A549 (cell line): ENCODE measurements at regions not wholly inside any gene's neighbourhood (a gene's known extent, or its start where the extent isn't known, plus 50 kb on each side); places are given as distances from the start of the nearest gene placed in this dataset.

ENCODE experiments used
- ATAC-seq, 2 experiments: fragments of 200-7000 bp in 1 of 2; fragments of >200 bp in 1 of 2; cut with Nextera tagmentation in 1 of 2; cut with Tn5 transposase in 1 of 2; 3 replicates each; pipeline versions ENCODE4 v1.8.0 to v1.9.1; 2018 to 2020; ENCODE audit warnings: mild to moderate bottlenecking in 1 of 2, moderate library complexity in 1 of 2
- CTCF ChIA-PET: fragments of 300-600 bp; sonication (Branson Sonifier 250); formaldehyde crosslinking; extraction: SDS; loops from one replicate; lab custom pipeline; 2021; ENCODE audit warnings: antibody characterized with exemption, inconsistent platforms; lab: Yijun Ruan, JAX
- POLR2A ChIA-PET: fragments of 350-600 bp; formaldehyde crosslinking; extraction: SDS; loops from one replicate; lab custom pipeline; 2021; ENCODE audit warnings: antibody characterized with exemption, inconsistent platforms; lab: Yijun Ruan, JAX
- DNase-seq, 2 experiments: peaks; one replicate each; pipeline versions ENCODE4 v3.0.0 to v3.0.0-alpha.2; 2011 to 2016; ENCODE audit warnings: low read depth in 1 of 2, low spot score in 1 of 2
- FAIRE-seq: peaks from 2 replicates; lab custom pipeline; 2011; peaks lifted over from hg19 to GRCh38; lab: Jason Lieb, UNC
- H3K27ac ChIP-seq, 2 experiments: fragments of >200 bp; sonication (Bioruptor Twin); formaldehyde crosslinking; 3 replicates each; pipeline ENCODE4 v1.5.1; 2016 to 2017
- H3K4me1 ChIP-seq: fragments of >200 bp; sonication (Bioruptor Twin); formaldehyde crosslinking; 3 replicates; pipeline ENCODE4 v1.6.1; 2016
- H3K4me2 ChIP-seq: fragments of >200 bp; sonication (Bioruptor Twin); formaldehyde crosslinking; 3 replicates; pipeline ENCODE4 v1.6.1; 2016
- H3K4me3 ChIP-seq: fragments of >200 bp; sonication (Bioruptor Twin); formaldehyde crosslinking; 3 replicates; pipeline ENCODE4 v1.5.1; 2016
- H3K9me3 ChIP-seq: fragments of >200 bp; sonication (Bioruptor Twin); formaldehyde crosslinking; 3 replicates; pipeline ENCODE4 v1.6.1; 2016
- ATOH8 ChIP-seq: fragments of 250-450 bp; sonication (Bioruptor Pico); IDR thresholded peaks from 2 replicates; pipeline ENCODE4 v1.5.0; 2020; ENCODE audit warnings: low read depth, mild to moderate bottlenecking, moderate library complexity
- BCL3 ChIP-seq: fragments of >200 bp; sonication (Bioruptor Twin); formaldehyde crosslinking; IDR thresholded peaks from 3 replicates; pipeline ENCODE4 v1.6.1; 2016
- BHLHE40 ChIP-seq: IDR thresholded peaks from 2 replicates; pipeline ENCODE4 v1.6.1; 2012; ENCODE audit warnings: low read depth, low read length, inconsistent platforms
- CBX8 ChIP-seq: fragments of 200-600 bp; sonication (generic); IDR thresholded peaks from 2 replicates; pipeline ENCODE4 v1.6.1; 2016
- CEBPB ChIP-seq, 2 experiments: fragments of >200 bp in 1 of 2; sonication (Bioruptor Twin) in 1 of 2; formaldehyde crosslinking in 1 of 2; IDR thresholded peaks; 2 replicates each; pipeline ENCODE4 v1.6.1; 2012 to 2016
- CHD2 ChIP-seq: fragments of 150-350 bp; IDR thresholded peaks from 2 replicates; pipeline ENCODE4 v1.6.1; 2014; ENCODE audit warnings: low read length; ENCODE audit not compliant: partially characterized antibody
- CHD4 ChIP-seq: fragments of 200-600 bp; sonication (generic); IDR thresholded peaks from 2 replicates; pipeline ENCODE4 v1.6.1; 2016; ENCODE audit warnings: antibody characterized with exemption, mild to moderate bottlenecking, borderline replicate concordance
- E2F6 ChIP-seq: IDR thresholded peaks from 2 replicates; pipeline ENCODE4 v1.6.1; 2012; ENCODE audit warnings: low read depth, borderline replicate concordance
- EHF ChIP-seq: fragments of 250-450 bp; sonication (Bioruptor Pico); IDR thresholded peaks from 2 replicates; pipeline ENCODE4 v1.5.0; 2020; ENCODE audit warnings: mild to moderate bottlenecking
- EHMT2 ChIP-seq: fragments of 200-600 bp; sonication (generic); IDR thresholded peaks from 2 replicates; pipeline ENCODE4 v1.6.1; 2016; ENCODE audit warnings: antibody characterized with exemption, low read depth, mild to moderate bottlenecking, moderate library complexity
- FOSB ChIP-seq: fragments of 250-450 bp; sonication (Bioruptor Pico); IDR thresholded peaks from 2 replicates; pipeline ENCODE4 v1.5.0; 2020; ENCODE audit warnings: mild to moderate bottlenecking, moderate library complexity
- HES2 ChIP-seq: fragments of >200 bp; sonication (Bioruptor Twin); formaldehyde crosslinking; IDR thresholded peaks from 2 replicates; pipeline ENCODE4 v1.6.1; 2016
- HEYL ChIP-seq: fragments of 250-450 bp; sonication (Bioruptor Pico); IDR thresholded peaks from 2 replicates; pipeline ENCODE4 v1.8.0; 2021; ENCODE audit warnings: mild to moderate bottlenecking, moderate library complexity
- HOXA7 ChIP-seq: fragments of 250-450 bp; sonication (Bioruptor Pico); IDR thresholded peaks from 2 replicates; pipeline ENCODE4 v1.5.0; 2020; ENCODE audit warnings: mild to moderate bottlenecking, moderate library complexity
- HOXB5 ChIP-seq: fragments of 250-450 bp; sonication (Bioruptor Pico); IDR thresholded peaks from 2 replicates; pipeline ENCODE4 v1.5.0; 2020; ENCODE audit warnings: mild to moderate bottlenecking, moderate library complexity
- MAFK ChIP-seq: fragments of 450-650 bp; IDR thresholded peaks from 2 replicates; pipeline ENCODE4 v1.6.1; 2014; ENCODE audit not compliant: partially characterized antibody
- RARB ChIP-seq: fragments of 250-450 bp; sonication (Bioruptor Pico); IDR thresholded peaks from 2 replicates; pipeline ENCODE4 v1.8.0; 2021; ENCODE audit warnings: mild to moderate bottlenecking, moderate library complexity
- RCOR1 ChIP-seq: fragments of 150-350 bp; IDR thresholded peaks from 2 replicates; pipeline ENCODE4 v1.6.1; 2014; ENCODE audit warnings: antibody characterized with exemption, low read length, low read depth
- REST ChIP-seq: fragments of 200-600 bp; sonication (generic); IDR thresholded peaks from 2 replicates; pipeline ENCODE4 v1.6.1; 2016; ENCODE audit warnings: antibody characterized with exemption, mild to moderate bottlenecking, moderate library complexity
- SMC3 ChIP-seq: fragments of >200 bp; sonication (Bioruptor Twin); formaldehyde crosslinking; IDR thresholded peaks from 3 replicates; pipeline ENCODE4 v1.6.1; 2018; ENCODE audit warnings: inconsistent platforms
- ZC3H11A ChIP-seq: fragments of 450-650 bp; IDR thresholded peaks from 2 replicates; pipeline ENCODE4 v1.6.1; 2014; ENCODE audit warnings: antibody characterized with exemption, mild to moderate bottlenecking
- ZFP36 ChIP-seq: fragments of 450-650 bp; IDR thresholded peaks from 2 replicates; pipeline ENCODE4 v1.6.1; 2014; ENCODE audit warnings: borderline replicate concordance; ENCODE audit not compliant: partially characterized antibody
- ZNF302 ChIP-seq: fragments of 250-450 bp; sonication (Bioruptor Pico); IDR thresholded peaks from 2 replicates; pipeline ENCODE4 v1.9.0; 2021; ENCODE audit warnings: inconsistent platforms, mild to moderate bottlenecking, moderate library complexity
- WGBS: methylation state at CpG from one replicate; pipeline ENCODE4 v1.1.6; 2017; ENCODE audit errors: missing lambda C conversion rate; 5-methylcytosine and 5-hydroxymethylcytosine counted together

- ChIA-PET CTCF (interaction anchor here (0.6 to 1.8 kb wide), 3 partner anchors 31 to 199 kb away, joined by 3 to 5 read pairs (median 4); no protein-coding TSS in a partner anchor), POLR2A (interaction anchor here (1.1 kb wide), 1 partner anchor 147 kb away, joined by 3 read pairs; no protein-coding TSS in a partner anchor)
- Histone ChIP-seq H3K4me2 (no peak overlapping the region), H3K27ac (peak overlapping the region; percentile 69 to 99; a peak in 4 of 6 replicates), H3K4me1 (peaks cover 32% of the 10 kb centered on the region), H3K4me3 (no peak overlapping the region)
- DNase-seq = no peak
- no peak for FAIRE-seq
- no peak for ATAC-seq
- TF ChIP-seq HOXA7 (CRISPR knock-in tag) (no peak), HEYL (CRISPR knock-in tag) (no peak), HES2 (no peak), EHF (no peak), FOSB (CRISPR knock-in tag) (no peak), HOXB5 (CRISPR knock-in tag) (no peak), EHMT2 (no peak), BHLHE40 (no peak), ZC3H11A (no peak), E2F6 (no peak), RCOR1 (no peak), BCL3 (no peak), CBX8 (no peak), RARB (CRISPR knock-in tag) (no peak), CHD4 (no peak)
- TF ChIP-seq, all 56 proteins: peak for 0
- no peaks in the 10 kb centered on the region for H3K9me3 ChIP-seq
- 96% methylated on average over 8 of the region's 8 CpGs for WGBS
These were observed 163.9 kb upstream of the IER5L start for GRCh38 chr9:129341987-129342348.

- H3K4me3 ChIP-seq = no peak overlapping the region
- TF ChIP-seq ZNF302 (CRISPR knock-in tag) (no peak), ATOH8 (CRISPR knock-in tag) (no peak), CEBPB (IDR thresholded peaks at IDR 0.05) (no peak), ZFP36 (no peak), REST (no peak), CBX8 (no peak), SMC3 (no peak), CHD2 (no peak), EHMT2 (no peak), MAFK (no peak)
- CTCF ChIA-PET = no interaction called here
- POLR2A ChIA-PET = interaction anchor here (0.5 to 1.1 kb wide), 2 partner anchors 147 to 152 kb away, joined by 3 to 4 read pairs; no protein-coding TSS in a partner anchor
- DNase-seq (no peak), ATAC-seq (peak in 1 of 2 experiments; percentile 9; a peak in 1 of 6 replicates), FAIRE-seq (no peak)
- peak overlapping the region; percentile 48 to 99; a peak in 5 of 6 replicates for H3K27ac ChIP-seq
- H3K4me1 ChIP-seq = peaks cover 31% of the 10 kb centered on the region
- H3K4me2 ChIP-seq = no peak overlapping the region
- 84% methylated on average over 28 of the region's 30 CpGs for WGBS
- no peaks in the 10 kb centered on the region for H3K9me3 ChIP-seq
These were observed 163.3 kb upstream of the IER5L start for GRCh38 chr9:129341171-129341986.
